ENCODE measurements at regions not wholly inside any gene's neighbourhood (a gene's known extent, or its start where the extent isn't known, plus 50 kb on each side); places are given as distances from the start of the nearest gene placed in this dataset.

DNA sequence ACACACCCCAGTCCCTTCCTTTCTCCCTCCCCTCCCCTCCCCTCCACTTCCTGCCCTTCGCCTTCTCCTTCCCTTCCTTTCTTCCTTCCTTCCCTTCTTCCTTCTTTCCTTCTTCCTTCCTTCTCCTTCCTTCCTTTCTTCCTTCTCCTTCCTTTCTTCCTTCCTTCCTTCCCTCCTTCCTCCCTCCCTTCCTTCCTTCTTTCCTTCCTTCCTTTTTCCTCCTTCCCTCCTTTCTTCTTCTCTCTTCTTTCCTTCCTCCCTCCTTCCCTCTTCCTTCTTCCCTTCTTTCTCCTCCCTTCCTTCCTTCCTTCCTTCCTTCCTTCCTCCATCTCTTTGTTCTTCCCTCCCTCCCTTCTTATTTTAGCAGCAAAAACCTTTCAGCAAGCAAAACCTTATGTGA, 162.1 kb downstream of the EFNB1 start:
- Histone ChIP-seq H3K27me3 (ENCODE audit: control insufficient read depth, insufficient read depth, low read length) (no peaks in the 10 kb centered on the region), H3K9me3 (ENCODE audit: control insufficient read depth, insufficient read depth, low read length) (no peaks in the 10 kb centered on the region), H3K4me3 (ENCODE audit: low read depth, low read length) (no peak overlapping the region), H3K27ac (ENCODE audit: low read depth, low read length) (no peak overlapping the region)
- TF ChIP-seq, protein P1, sequence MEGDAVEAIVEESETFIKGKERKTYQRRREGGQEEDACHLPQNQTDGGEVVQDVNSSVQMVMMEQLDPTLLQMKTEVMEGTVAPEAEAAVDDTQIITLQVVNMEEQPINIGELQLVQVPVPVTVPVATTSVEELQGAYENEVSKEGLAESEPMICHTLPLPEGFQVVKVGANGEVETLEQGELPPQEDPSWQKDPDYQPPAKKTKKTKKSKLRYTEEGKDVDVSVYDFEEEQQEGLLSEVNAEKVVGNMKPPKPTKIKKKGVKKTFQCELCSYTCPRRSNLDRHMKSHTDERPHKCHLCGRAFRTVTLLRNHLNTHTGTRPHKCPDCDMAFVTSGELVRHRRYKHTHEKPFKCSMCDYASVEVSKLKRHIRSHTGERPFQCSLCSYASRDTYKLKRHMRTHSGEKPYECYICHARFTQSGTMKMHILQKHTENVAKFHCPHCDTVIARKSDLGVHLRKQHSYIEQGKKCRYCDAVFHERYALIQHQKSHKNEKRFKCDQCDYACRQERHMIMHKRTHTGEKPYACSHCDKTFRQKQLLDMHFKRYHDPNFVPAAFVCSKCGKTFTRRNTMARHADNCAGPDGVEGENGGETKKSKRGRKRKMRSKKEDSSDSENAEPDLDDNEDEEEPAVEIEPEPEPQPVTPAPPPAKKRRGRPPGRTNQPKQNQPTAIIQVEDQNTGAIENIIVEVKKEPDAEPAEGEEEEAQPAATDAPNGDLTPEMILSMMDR (IDR thresholded peaks at IDR 0.05; ENCODE audit: low read depth, low read length): no peak
- POLR2A ChIA-PET: no interaction called here
- CTCF ChIA-PET: no interaction called here
- DNase-seq (ENCODE audit: low read depth, low spot score): no peak

DNA sequence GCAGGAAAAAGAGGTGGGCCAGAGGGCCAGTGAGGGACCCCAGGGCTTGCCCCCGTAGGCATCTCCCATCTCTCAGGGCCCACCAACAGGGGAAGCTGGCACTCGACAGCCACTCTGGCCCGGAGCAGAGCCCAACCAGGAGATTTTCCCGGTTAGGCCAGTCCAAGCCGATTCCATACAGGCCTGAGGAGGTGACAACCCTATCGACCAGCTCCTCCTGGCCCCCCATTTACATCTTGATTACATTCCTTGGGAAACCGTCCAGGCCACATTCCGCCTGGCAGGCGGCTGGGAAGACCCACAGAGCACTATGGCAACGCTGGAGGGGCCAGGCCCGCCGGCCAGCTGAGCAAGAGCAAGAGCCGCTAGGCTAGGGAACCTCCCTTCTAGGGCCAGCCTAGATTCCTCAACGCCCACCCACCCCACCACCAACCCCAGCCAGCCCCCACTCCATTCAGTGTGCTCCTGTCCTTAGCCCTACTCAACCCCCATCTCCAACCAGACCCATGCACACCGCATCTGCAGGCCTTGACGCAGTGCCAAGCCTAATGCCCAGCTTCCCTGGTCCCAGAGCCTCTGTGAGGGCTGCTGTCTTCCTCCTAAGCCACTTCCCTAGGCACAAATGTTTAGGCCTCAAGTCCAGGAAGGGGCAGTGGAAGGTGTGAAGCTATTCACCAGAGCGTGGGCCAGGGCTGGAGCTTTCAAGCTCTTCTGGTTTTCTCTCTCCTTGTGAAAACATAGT, 161.2 kb downstream of the EFNB1 start:
- Histone ChIP-seq H3K27ac (ENCODE audit: low read depth, low read length) (peak overlapping the region; percentile 57), H3K4me3 (ENCODE audit: low read depth, low read length) (no peak overlapping the region), H3K27me3 (ENCODE audit: control insufficient read depth, insufficient read depth, low read length) (no peaks in the 10 kb centered on the region), H3K9me3 (ENCODE audit: control insufficient read depth, insufficient read depth, low read length) (no peaks in the 10 kb centered on the region)
- CTCF ChIA-PET: interaction anchor here (0.8 kb wide), 1 partner anchor 162 kb away, joined by 3 read pairs; no protein-coding TSS in a partner anchor
- POLR2A ChIA-PET: interaction anchor here (0.5 to 1.7 kb wide), 3 partner anchors 12 to 397 kb away, joined by 3 to 6 read pairs (median 3); partner anchors contain the start of gene EFNB1
- TF ChIP-seq, protein P1 (IDR thresholded peaks at IDR 0.05; ENCODE audit: low read depth, low read length): no peak
- peak; percentile 57 for DNase-seq (ENCODE audit: low read depth, low spot score)

DNA sequence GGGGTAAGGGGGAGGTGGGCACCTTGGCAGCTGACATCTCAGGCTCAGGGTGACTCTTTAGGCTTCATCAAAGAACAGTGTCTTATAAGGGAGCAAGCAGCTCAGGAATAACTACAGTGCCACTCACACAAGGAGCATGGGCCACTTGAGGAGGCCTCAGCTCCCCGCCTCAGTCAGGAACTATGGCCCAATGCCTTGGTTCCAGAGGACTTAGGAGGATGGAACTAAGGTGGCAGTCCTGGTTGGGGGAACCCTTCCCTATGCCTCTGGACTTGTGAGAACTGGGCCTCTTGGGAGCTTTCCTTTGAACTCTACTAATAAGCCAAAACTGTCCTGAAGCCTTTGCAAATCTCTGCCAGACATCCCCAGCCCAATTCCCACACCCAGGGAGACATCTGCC, 160.6 kb downstream of the EFNB1 start:
- ChIA-PET POLR2A (interaction anchor here (0.8 to 1.7 kb wide), 2 partner anchors 11 to 161 kb away, joined by 3 to 6 read pairs; partner anchors contain the start of gene EFNB1), CTCF (no interaction called here)
- Histone ChIP-seq H3K27me3 (ENCODE audit: control insufficient read depth, insufficient read depth, low read length) (no peaks in the 10 kb centered on the region), H3K9me3 (ENCODE audit: control insufficient read depth, insufficient read depth, low read length) (no peaks in the 10 kb centered on the region), H3K27ac (ENCODE audit: low read depth, low read length) (peak overlapping the region; percentile 52), H3K4me3 (ENCODE audit: low read depth, low read length) (no peak overlapping the region)
- TF ChIP-seq, protein P1 (IDR thresholded peaks at IDR 0.05; ENCODE audit: low read depth, low read length): no peak
- no peak for DNase-seq (ENCODE audit: low read depth, low spot score)

DNA sequence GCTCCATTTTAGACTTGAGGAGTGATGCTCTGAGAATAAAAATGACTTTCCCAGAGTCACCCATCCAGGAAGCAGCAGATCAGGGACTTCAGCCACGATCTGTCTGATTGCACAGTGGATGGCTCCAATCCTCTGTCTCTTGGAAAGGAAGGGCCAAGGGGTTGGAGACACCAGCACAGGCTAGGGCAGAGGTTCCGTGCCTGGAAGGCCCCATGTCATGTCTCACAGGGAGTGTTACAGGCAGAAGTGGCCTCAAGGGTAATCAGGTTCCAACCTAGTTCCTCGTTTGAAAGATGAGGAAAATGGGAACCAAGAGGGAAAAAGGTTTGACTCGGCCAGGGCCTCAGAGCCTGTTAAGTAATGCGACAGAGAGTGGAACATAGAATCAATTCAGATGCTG, 160.0 kb downstream of the EFNB1 start:
- ChIA-PET CTCF (interaction anchor here (0.6 kb wide), 1 partner anchor 219 kb away, joined by 6 read pairs; no protein-coding TSS in a partner anchor), POLR2A (interaction anchor here (1.7 kb wide), 1 partner anchor 160 kb away, joined by 6 read pairs; the partner anchor contains the start of gene EFNB1)
- TF ChIP-seq, protein P1 (IDR thresholded peaks at IDR 0.05; ENCODE audit: low read depth, low read length): no peak
- DNase-seq (ENCODE audit: low read depth, low spot score): no peak
- H3K27ac ChIP-seq (ENCODE audit: low read depth, low read length): no peak overlapping the region
- no peaks in the 10 kb centered on the region for H3K27me3 ChIP-seq (ENCODE audit: control insufficient read depth, insufficient read depth, low read length)
- H3K9me3 ChIP-seq (ENCODE audit: control insufficient read depth, insufficient read depth, low read length): no peaks in the 10 kb centered on the region
- no peak overlapping the region for H3K4me3 ChIP-seq (ENCODE audit: low read depth, low read length)

DNA sequence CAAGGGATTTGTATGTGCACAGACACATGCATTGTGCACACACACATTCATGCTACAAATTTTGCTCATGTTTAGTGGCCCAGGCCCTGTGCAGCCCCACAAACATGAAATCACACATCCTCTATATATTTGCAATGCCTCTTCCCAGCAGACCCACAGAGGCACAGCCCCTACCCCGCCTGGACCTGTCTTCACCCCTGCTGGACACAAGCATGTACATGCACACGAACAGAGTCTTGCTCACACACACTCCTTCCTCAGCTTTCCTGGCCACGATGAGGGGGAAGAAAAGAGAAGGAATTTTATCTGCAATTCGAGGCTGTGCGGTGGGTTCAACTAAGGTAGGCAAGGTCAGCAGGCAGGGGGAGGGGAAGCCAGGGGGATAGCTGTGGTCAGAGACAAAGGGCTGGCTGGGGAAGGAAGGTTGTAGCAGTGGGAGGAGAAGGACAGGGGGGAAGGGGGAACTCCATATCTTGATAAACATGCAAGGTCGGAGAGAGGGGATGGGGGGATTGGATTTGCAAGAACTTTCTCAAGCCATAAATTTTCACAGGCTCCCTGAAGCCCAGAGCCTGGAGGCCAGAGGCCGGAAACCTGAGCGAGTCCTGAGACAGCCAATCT, 156.4 kb downstream of the EFNB1 start:
- DNase-seq (ENCODE audit: low read depth, low spot score): no peak
- TF ChIP-seq, protein P1 (IDR thresholded peaks at IDR 0.05; ENCODE audit: low read depth, low read length): no peak
- H3K27me3 ChIP-seq (ENCODE audit: control insufficient read depth, insufficient read depth, low read length): no peaks in the 10 kb centered on the region
- H3K4me3 ChIP-seq (ENCODE audit: low read depth, low read length): no peak overlapping the region
- ChIA-PET POLR2A (no interaction called here), CTCF (no interaction called here)
- H3K27ac ChIP-seq (ENCODE audit: low read depth, low read length): no peak overlapping the region
- no peaks in the 10 kb centered on the region for H3K9me3 ChIP-seq (ENCODE audit: control insufficient read depth, insufficient read depth, low read length)
